ENCODE measurements at regions not wholly inside any gene's neighbourhood (a gene's known extent, or its start where the extent isn't known, plus 50 kb on each side); places are given as distances from the start of the nearest gene placed in this dataset.
"Not testable (repeated sequence)": the region's sequence is repeated elsewhere in the genome, so short reads cannot be mapped to it uniquely, and the experiment has no call there.

DNA sequence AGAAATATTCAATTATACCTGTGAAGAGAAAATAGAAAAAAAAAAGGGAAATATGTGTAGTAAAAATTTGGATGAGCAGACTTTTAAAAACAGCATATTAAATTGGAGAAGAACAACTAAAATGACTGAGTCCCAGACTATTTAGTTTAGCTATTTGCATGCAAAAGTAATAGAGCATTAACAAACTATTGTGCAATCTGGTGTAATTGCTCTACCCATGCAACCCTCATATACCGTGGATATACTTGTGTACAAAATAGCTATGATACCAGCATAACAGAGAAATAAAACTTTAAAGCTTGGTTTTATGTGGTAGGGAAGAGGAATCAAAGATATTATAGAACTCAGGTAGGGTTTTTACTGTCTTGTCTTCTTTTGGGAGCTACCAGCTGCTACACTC, 78.7 kb upstream of the PRDM9 start:
- DNase-seq = no peak
- no peaks in the 10 kb centered on the region for H3K4me1 Mint-ChIP-seq
- Histone ChIP-seq H4K20me1 (ENCODE audit: control insufficient read depth, insufficient read depth, low read length, poor library complexity, severe bottlenecking) (no peaks in the 10 kb centered on the region), H3K4me1 (ENCODE audit: control insufficient read depth in 2 of 2, insufficient read depth in 2 of 2, low read length in 2 of 2) (no peaks in the 10 kb centered on the region), H3K27ac (ENCODE audit: low read length in 2 of 2) (no peak overlapping the region), H3K4me2 (replicated peaks; ENCODE audit: low read depth, low read length, poor library complexity, severe bottlenecking) (no peak overlapping the region), H3K79me2 (ENCODE audit: control insufficient read depth, insufficient read depth, low read length) (no peaks in the 10 kb centered on the region), H3K9me3 (ENCODE audit: control extremely low read depth in 1 of 3, control insufficient read depth in 2 of 3, insufficient read depth in 1 of 3, low read length in 2 of 3) (peaks cover 0 to 8% (median 0%) of the 10 kb centered on the region in 3 donors), H3K36me3 (replicated peaks in 1 of 2; ENCODE audit: control extremely low read depth in 1 of 2, control insufficient read depth in 1 of 2, extremely low read depth in 1 of 2, insufficient read depth in 2 of 2, low read length in 1 of 2) (no peaks in the 10 kb centered on the region), H3K9ac (ENCODE audit: low read length) (no peak overlapping the region), H3K4me3 (ENCODE audit: control extremely low read depth in 1 of 5, extremely low read depth in 1 of 5, insufficient read depth in 1 of 5, low read depth in 2 of 5, low read length in 4 of 5) (no peak overlapping the region), H3K27me3 (replicated peaks in 1 of 4; ENCODE audit: control extremely low read depth in 1 of 4, control insufficient read depth in 3 of 4, insufficient read depth in 4 of 4, low read length in 3 of 4) (no peaks in the 10 kb centered on the region), H2AFZ (ENCODE audit: insufficient read depth, low read depth, low read length, poor library complexity, severe bottlenecking) (no peak overlapping the region)
- no peaks in the 10 kb centered on the region for H3K27me3 Mint-ChIP-seq
- POLR2A ChIA-PET = no interaction called here
- no peak for ATAC-seq (ENCODE audit: low read depth)
- intact Hi-C loops (cut with micrococcal nuclease) = no loop called here
- peaks cover 3% of the 10 kb centered on the region for H3K9me3 Mint-ChIP-seq (ENCODE audit: insufficient read depth)
- CTCF ChIA-PET = no interaction called here
- no peak for TF ChIP-seq EZH2 (IDR thresholded peaks at IDR 0.05; ENCODE audit: borderline replicate concordance, insufficient read depth, low read depth, low read length, poor library complexity, severe bottlenecking)
- TF ChIP-seq, protein P1, sequence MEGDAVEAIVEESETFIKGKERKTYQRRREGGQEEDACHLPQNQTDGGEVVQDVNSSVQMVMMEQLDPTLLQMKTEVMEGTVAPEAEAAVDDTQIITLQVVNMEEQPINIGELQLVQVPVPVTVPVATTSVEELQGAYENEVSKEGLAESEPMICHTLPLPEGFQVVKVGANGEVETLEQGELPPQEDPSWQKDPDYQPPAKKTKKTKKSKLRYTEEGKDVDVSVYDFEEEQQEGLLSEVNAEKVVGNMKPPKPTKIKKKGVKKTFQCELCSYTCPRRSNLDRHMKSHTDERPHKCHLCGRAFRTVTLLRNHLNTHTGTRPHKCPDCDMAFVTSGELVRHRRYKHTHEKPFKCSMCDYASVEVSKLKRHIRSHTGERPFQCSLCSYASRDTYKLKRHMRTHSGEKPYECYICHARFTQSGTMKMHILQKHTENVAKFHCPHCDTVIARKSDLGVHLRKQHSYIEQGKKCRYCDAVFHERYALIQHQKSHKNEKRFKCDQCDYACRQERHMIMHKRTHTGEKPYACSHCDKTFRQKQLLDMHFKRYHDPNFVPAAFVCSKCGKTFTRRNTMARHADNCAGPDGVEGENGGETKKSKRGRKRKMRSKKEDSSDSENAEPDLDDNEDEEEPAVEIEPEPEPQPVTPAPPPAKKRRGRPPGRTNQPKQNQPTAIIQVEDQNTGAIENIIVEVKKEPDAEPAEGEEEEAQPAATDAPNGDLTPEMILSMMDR (IDR thresholded peaks at IDR 0.05) = no peak
- no peak overlapping the region for H3K27ac Mint-ChIP-seq
- no peak overlapping the region for H3K4me3 Mint-ChIP-seq
- WGBS (ENCODE audit: insufficient coverage) = no CpG with 5 or more reads among the region's 1 CpG

DNA sequence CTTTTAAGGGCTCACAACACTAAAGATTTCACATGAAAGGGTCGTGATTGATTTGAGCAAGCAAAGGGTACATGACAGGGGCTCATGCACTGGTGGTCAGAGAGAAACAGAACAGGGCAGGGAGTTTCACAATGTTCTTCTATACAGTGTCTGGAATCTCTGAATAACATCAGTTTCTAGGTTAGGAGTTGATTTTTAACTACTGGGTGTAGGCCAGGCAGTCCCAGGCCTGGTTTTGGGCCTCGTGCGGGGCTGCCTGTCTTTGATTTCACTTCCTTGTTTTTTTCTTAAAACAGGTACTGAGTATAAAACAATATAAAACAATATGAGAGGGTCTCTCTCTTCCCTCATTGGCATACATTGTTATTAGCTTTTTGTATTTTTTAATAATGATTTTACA, 87.2 kb upstream of the PRDM9 start:
- H3K9ac ChIP-seq (ENCODE audit: low read length); H3K27ac Mint-ChIP-seq; CTCF ChIA-PET; H3K27me3 ChIP-seq (replicated peaks in 1 of 4; ENCODE audit: control extremely low read depth in 1 of 4, control insufficient read depth in 3 of 4, insufficient read depth in 4 of 4, low read length in 3 of 4); H4K20me1 ChIP-seq (ENCODE audit: control insufficient read depth, insufficient read depth, low read length, poor library complexity, severe bottlenecking); ATAC-seq (ENCODE audit: low read depth); H3K27ac ChIP-seq (ENCODE audit: low read length in 2 of 2); H3K27me3 Mint-ChIP-seq; H2AFZ ChIP-seq (ENCODE audit: insufficient read depth, low read depth, low read length, poor library complexity, severe bottlenecking); H3K4me1 Mint-ChIP-seq; H3K79me2 ChIP-seq (ENCODE audit: control insufficient read depth, insufficient read depth, low read length); H3K9me3 ChIP-seq (ENCODE audit: control extremely low read depth in 1 of 3, control insufficient read depth in 2 of 3, insufficient read depth in 1 of 3, low read length in 2 of 3); H3K4me1 ChIP-seq (ENCODE audit: control insufficient read depth in 2 of 2, insufficient read depth in 2 of 2, low read length in 2 of 2); H3K36me3 ChIP-seq (replicated peaks in 1 of 2; ENCODE audit: control extremely low read depth in 1 of 2, control insufficient read depth in 1 of 2, extremely low read depth in 1 of 2, insufficient read depth in 2 of 2, low read length in 1 of 2); H3K9me3 Mint-ChIP-seq (ENCODE audit: insufficient read depth); H3K4me3 Mint-ChIP-seq; DNase-seq; H3K4me2 ChIP-seq (replicated peaks; ENCODE audit: low read depth, low read length, poor library complexity, severe bottlenecking); intact Hi-C loops (cut with micrococcal nuclease); POLR2A ChIA-PET; H3K4me3 ChIP-seq (ENCODE audit: control extremely low read depth in 1 of 5, extremely low read depth in 1 of 5, insufficient read depth in 1 of 5, low read depth in 2 of 5, low read length in 4 of 5): not testable (repeated sequence)
- WGBS (ENCODE audit: insufficient coverage) = no CpG with 5 or more reads among the region's 3 CpGs
